RWPE2 (cell line): ENCODE measurements at regions not wholly inside any gene's neighbourhood (a gene's known extent, or its start where the extent isn't known, plus 50 kb on each side); places are given as distances from the start of the nearest gene placed in this dataset.
A peak's percentile ranks its signal among the peaks of the same experiment; 100 is the strongest.

ENCODE experiments used
- ATAC-seq: fragments of 200-7000 bp; cut with Tn5 transposase; 3 replicates; pipeline ENCODE4 v1.9.1; 2021; ENCODE audit warnings: low read depth
- DNase-seq: peaks from one replicate; pipeline ENCODE4 v3.0.0-alpha.2; 2020; ENCODE audit warnings: low spot score
- H3K27ac ChIP-seq: fragments of 450-650 bp; 2 replicates; pipeline ENCODE4 v1.5.1; 2017; ENCODE audit warnings: mild to moderate bottlenecking; ENCODE audit not compliant: poor library complexity, severe bottlenecking
- H3K27me3 ChIP-seq: fragments of 250-450 bp; sonication (Bioruptor Pico); 2 replicates; pipeline ENCODE4 v1.5.1; 2021; ENCODE audit warnings: mild to moderate bottlenecking, moderate library complexity; ENCODE audit not compliant: insufficient read depth, poor library complexity, severe bottlenecking
- H3K36me3 ChIP-seq: fragments of 250-450 bp; sonication (Bioruptor Pico); 2 replicates; pipeline ENCODE4 v1.5.1; 2020; ENCODE audit warnings: low read depth, mild to moderate bottlenecking, moderate library complexity
- H3K4me1 ChIP-seq: fragments of 250-450 bp; sonication (Bioruptor Pico); 2 replicates; pipeline ENCODE4 v1.5.1; 2021; ENCODE audit warnings: mild to moderate bottlenecking, moderate library complexity; ENCODE audit not compliant: insufficient read depth, poor library complexity, severe bottlenecking
- H3K4me3 ChIP-seq: fragments of 250-450 bp; sonication (Bioruptor Pico); 2 replicates; pipeline ENCODE4 v1.5.1; 2021; ENCODE audit warnings: mild to moderate bottlenecking, moderate library complexity; ENCODE audit not compliant: severe bottlenecking
- H3K9me3 ChIP-seq: fragments of 250-450 bp; sonication (Bioruptor Pico); 2 replicates; pipeline ENCODE4 v1.5.1; 2021; ENCODE audit warnings: mild to moderate bottlenecking, moderate library complexity; ENCODE audit not compliant: severe bottlenecking
- TF ChIP-seq, protein P1 (sequence below): fragments of 450-650 bp; IDR thresholded peaks from one replicate; pipeline ENCODE4 v1.5.1; 2017; ENCODE audit warnings: mild to moderate bottlenecking, moderate library complexity; ENCODE audit not compliant: poor library complexity, severe bottlenecking

DNA sequence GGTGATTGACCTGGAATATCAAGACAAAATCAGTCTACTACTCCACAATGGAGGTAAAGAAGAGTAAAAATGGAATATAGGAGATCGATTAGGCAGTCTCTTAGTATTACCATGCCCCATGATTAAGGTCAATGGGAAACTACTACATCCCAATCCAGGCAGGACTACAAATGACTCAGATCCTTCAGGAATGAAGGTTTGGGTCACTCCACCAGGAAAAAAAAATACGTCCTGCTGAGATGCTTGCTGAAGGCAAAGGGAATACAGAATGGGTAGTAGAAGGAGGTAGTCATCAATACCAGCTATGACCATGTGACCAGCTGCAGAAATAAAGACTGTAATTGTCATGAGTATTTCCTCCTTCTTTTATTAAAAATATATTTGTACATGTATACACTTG lies 103.4 kb upstream of the NPAS2 start:
- Histone ChIP-seq H3K27me3 (no peaks in the 10 kb centered on the region), H3K4me3 (no peak overlapping the region), H3K36me3 (no peaks in the 10 kb centered on the region), H3K27ac (no peak overlapping the region), H3K4me1 (no peaks in the 10 kb centered on the region), H3K9me3 (no peaks in the 10 kb centered on the region)
- TF ChIP-seq, protein P1, sequence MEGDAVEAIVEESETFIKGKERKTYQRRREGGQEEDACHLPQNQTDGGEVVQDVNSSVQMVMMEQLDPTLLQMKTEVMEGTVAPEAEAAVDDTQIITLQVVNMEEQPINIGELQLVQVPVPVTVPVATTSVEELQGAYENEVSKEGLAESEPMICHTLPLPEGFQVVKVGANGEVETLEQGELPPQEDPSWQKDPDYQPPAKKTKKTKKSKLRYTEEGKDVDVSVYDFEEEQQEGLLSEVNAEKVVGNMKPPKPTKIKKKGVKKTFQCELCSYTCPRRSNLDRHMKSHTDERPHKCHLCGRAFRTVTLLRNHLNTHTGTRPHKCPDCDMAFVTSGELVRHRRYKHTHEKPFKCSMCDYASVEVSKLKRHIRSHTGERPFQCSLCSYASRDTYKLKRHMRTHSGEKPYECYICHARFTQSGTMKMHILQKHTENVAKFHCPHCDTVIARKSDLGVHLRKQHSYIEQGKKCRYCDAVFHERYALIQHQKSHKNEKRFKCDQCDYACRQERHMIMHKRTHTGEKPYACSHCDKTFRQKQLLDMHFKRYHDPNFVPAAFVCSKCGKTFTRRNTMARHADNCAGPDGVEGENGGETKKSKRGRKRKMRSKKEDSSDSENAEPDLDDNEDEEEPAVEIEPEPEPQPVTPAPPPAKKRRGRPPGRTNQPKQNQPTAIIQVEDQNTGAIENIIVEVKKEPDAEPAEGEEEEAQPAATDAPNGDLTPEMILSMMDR: no peak
- ATAC-seq (no peak), DNase-seq (no peak)

DNA sequence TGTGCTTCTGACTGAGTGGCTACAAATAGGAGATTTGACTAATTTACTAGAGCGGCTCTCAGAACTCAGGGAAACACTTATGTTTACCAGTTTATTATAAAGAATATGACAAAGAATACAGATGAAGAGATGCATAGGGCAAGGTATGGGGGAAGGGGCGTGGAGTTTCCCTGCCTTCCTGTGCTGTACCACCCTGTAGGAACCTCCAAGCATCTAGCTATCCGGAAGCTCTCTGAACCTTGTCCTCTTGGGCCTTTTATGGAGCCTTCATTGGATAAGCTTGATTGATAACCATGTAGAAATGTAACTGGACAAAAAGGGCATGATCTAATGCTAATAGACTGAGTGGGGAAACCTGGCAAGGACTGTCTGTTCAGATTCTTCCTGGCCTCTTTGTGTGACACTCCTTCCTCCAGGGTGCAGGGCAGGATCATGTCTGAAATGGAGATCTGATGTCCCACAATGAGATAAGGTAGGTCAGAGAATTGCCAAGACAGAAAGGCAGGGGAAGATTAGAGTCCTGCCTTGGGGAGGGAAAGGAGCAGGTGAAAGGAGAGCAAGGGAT lies 101.8 kb upstream of the NPAS2 start:
- Histone ChIP-seq H3K4me1 (no peaks in the 10 kb centered on the region), H3K36me3 (no peaks in the 10 kb centered on the region), H3K9me3 (no peaks in the 10 kb centered on the region), H3K4me3 (no peak overlapping the region), H3K27me3 (no peaks in the 10 kb centered on the region), H3K27ac (no peak overlapping the region)
- TF ChIP-seq, protein P1: no peak
- ATAC-seq (no peak), DNase-seq (no peak)

DNA sequence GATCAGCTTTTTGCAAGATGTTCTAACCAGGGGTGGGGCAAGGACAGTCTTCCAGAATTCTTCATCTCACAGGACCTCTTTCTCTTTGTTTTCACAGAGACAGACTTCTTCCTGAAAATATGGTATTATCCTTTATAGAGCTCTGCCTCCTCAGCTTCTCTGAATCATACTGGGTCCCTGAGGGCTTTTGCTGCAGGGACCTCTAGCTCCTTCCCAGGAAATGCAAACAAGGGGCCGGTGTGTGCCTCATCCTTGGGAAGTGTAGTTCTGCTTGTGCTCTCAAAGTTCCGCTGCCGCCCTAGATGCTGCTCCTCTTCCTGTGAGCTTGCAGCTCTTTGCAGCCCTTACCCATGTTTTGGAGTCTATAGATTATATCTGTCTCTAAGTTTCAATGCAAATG lies 99.5 kb upstream of the NPAS2 start:
- no peaks in the 10 kb centered on the region for H3K9me3 ChIP-seq
- no peaks in the 10 kb centered on the region for H3K27me3 ChIP-seq
- H3K36me3 ChIP-seq: no peaks in the 10 kb centered on the region
- ATAC-seq (no peak), DNase-seq (no peak)
- TF ChIP-seq, protein P1: no peak
- H3K4me3 ChIP-seq: no peak overlapping the region
- H3K27ac ChIP-seq: no peak overlapping the region
- H3K4me1 ChIP-seq: no peaks in the 10 kb centered on the region

DNA sequence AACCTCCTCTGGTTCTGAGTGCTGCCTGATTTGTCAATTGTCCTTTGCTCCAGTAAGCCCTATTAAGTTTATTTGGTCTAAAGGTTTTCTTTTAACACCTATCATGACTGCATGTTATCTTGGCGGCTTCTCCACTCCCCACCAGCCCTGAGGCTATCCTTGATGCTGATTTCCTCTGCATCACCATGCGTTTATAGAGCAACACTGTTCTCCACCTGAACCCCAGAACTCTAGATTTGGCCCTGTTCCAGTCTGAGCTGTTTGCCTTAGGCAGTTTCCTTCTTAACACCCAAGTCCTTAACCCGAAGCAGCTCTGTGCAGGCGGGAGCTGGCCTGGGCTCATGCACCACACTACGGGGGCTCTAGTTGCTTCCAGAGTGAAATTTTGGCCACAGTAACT lies 98.2 kb upstream of the NPAS2 start:
- TF ChIP-seq, protein P1: no peak
- Histone ChIP-seq H3K9me3 (no peaks in the 10 kb centered on the region), H3K27me3 (no peaks in the 10 kb centered on the region), H3K4me3 (no peak overlapping the region), H3K27ac (no peak overlapping the region), H3K4me1 (no peaks in the 10 kb centered on the region), H3K36me3 (no peaks in the 10 kb centered on the region)
- no peak for DNase-seq
- ATAC-seq: peak; percentile 25; the same call in 1 of the 3 replicates

DNA sequence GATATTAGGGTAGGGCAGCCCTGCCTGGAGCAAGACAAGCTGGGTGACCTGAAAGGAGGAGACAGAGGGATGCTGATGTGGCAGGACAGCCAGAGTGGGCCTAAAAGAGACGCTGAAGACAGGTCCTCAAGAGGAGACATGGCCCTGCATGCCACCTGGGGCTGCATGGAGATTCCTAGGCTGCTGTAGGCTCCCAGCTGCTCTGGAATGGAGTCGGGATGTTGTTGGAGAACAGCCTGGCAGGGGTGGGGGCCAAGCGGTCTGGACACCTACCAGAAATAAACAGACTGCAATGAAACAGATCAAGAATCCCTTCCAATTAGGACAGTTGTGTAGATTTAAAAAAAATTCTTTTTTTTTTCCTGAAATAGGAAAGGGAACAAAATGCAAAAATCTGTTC lies 97.8 kb upstream of the NPAS2 start:
- ATAC-seq: no peak
- TF ChIP-seq, protein P1: no peak
- H3K27me3 ChIP-seq: no peaks in the 10 kb centered on the region

More for the DNA sequence above, 97.8 kb upstream of the NPAS2 start:
- no peaks in the 10 kb centered on the region for H3K36me3 ChIP-seq
- H3K27ac ChIP-seq: no peak overlapping the region
- no peak overlapping the region for H3K4me3 ChIP-seq
- no peaks in the 10 kb centered on the region for H3K9me3 ChIP-seq
- no peak for DNase-seq
- H3K4me1 ChIP-seq: no peaks in the 10 kb centered on the region
